HEK293 (cell line): ENCODE measurements at regions not wholly inside any gene's neighbourhood (a gene's known extent, or its start where the extent isn't known, plus 50 kb on each side); places are given as distances from the start of the nearest gene placed in this dataset.

Source experiments
- CTCF ChIA-PET: fragments of 350-600 bp; formaldehyde crosslinking; extraction: SDS; loops from one replicate; lab custom pipeline; 2021; ENCODE audit warnings: antibody characterized with exemption; lab: Yijun Ruan, JAX
- POLR2A ChIA-PET: fragments of 300-600 bp; formaldehyde crosslinking; extraction: SDS; loops from one replicate; lab custom pipeline; 2020; ENCODE audit warnings: antibody characterized with exemption, inconsistent platforms; lab: Yijun Ruan, JAX
- H3K27ac ChIP-seq: fragments of 200-500 bp; sonication (Bioruptor generic); 2 replicates; pipeline ENCODE4 v1.5.1; 2014; ENCODE audit warnings: low read depth, low read length, control low read depth, inconsistent platforms; ENCODE audit errors: extremely low read depth
- H3K36me3 ChIP-seq, 2 experiments: fragments of 200-500 bp in 1 of 2; sonication (Bioruptor generic) in 1 of 2; 1 replicate in 1 of 2; 2 replicates in 1 of 2; pipeline ENCODE4 v1.5.1; 2014 to 2017; ENCODE audit warnings: inconsistent platforms in 2 of 2, low read length in 2 of 2; ENCODE audit not compliant: control insufficient read depth in 2 of 2, insufficient read depth in 1 of 2
- H3K4me1 ChIP-seq: fragments of 200-500 bp; sonication (Bioruptor generic); 2 replicates; pipeline ENCODE4 v1.5.1; 2014; ENCODE audit warnings: mild to moderate bottlenecking, low read length, inconsistent platforms; ENCODE audit not compliant: control insufficient read depth, insufficient read depth
- H3K4me3 ChIP-seq: 2 replicates; pipeline ENCODE4 v1.5.1; 2011; ENCODE audit warnings: low read depth, mild to moderate bottlenecking, control low read depth, low read length, moderate library complexity
- H3K9me3 ChIP-seq: fragments of 200-500 bp; sonication (Bioruptor generic); 2 replicates; pipeline ENCODE4 v1.5.1; 2014; ENCODE audit warnings: low read depth, low read length, inconsistent platforms; ENCODE audit not compliant: control insufficient read depth, insufficient read depth
- INSM2 ChIP-seq: fragments of 450-650 bp; formaldehyde crosslinking; IDR thresholded peaks from 2 replicates; pipeline ENCODE4 v1.5.1; 2016; ENCODE audit warnings: missing biosample characterization, missing genetic modification characterization
- MYNN ChIP-seq: fragments of 450-650 bp; formaldehyde crosslinking; IDR thresholded peaks from 2 replicates; pipeline ENCODE4 v1.5.1; 2016; ENCODE audit warnings: missing biosample characterization, missing genetic modification characterization, borderline replicate concordance
- SP2 ChIP-seq: fragments of 450-650 bp; formaldehyde crosslinking; IDR thresholded peaks from 2 replicates; pipeline ENCODE4 v1.5.1; 2016; ENCODE audit warnings: missing biosample characterization, missing genetic modification characterization
- TRIM28 ChIP-seq: IDR thresholded peaks from 2 replicates; pipeline ENCODE4 v1.6.1; 2011; ENCODE audit warnings: low read length, control low read depth, borderline replicate concordance
- ZBTB10 ChIP-seq: fragments of 450-650 bp; formaldehyde crosslinking; IDR thresholded peaks from 2 replicates; pipeline ENCODE4 v1.5.1; 2016; ENCODE audit warnings: missing biosample characterization, missing genetic modification characterization
- ZBTB21 ChIP-seq: fragments of 450-650 bp; formaldehyde crosslinking; IDR thresholded peaks from 2 replicates; pipeline ENCODE4 v1.5.1; 2017; ENCODE audit warnings: missing biosample characterization, missing genetic modification characterization
- ZFP41 ChIP-seq: fragments of 450-650 bp; formaldehyde crosslinking; IDR thresholded peaks from 2 replicates; pipeline ENCODE4 v1.5.1; 2016; ENCODE audit warnings: missing biosample characterization, missing genetic modification characterization, borderline replicate concordance
- ZIC2 ChIP-seq: fragments of 450-650 bp; formaldehyde crosslinking; IDR thresholded peaks from 2 replicates; pipeline ENCODE4 v1.5.1; 2016; ENCODE audit warnings: missing biosample characterization, missing genetic modification characterization
- ZNF121 ChIP-seq: fragments of 450-650 bp; formaldehyde crosslinking; IDR thresholded peaks from 2 replicates; pipeline ENCODE4 v1.5.1; 2016; ENCODE audit warnings: missing biosample characterization, missing genetic modification characterization
- ZNF138 ChIP-seq: fragments of 450-650 bp; formaldehyde crosslinking; IDR thresholded peaks from 2 replicates; pipeline ENCODE4 v1.5.1; 2016; ENCODE audit warnings: missing biosample characterization, missing genetic modification characterization, borderline replicate concordance
- ZNF146 ChIP-seq: fragments of 450-650 bp; formaldehyde crosslinking; IDR thresholded peaks from 2 replicates; pipeline ENCODE4 v1.5.1; 2016; ENCODE audit warnings: missing biosample characterization, missing genetic modification characterization
- ZNF239 ChIP-seq: fragments of 450-650 bp; formaldehyde crosslinking; IDR thresholded peaks from 2 replicates; pipeline ENCODE4 v1.5.1; 2016; ENCODE audit warnings: missing biosample characterization, missing genetic modification characterization
- ZNF274 ChIP-seq, 2 experiments: fragments of 200-500 bp in 1 of 2; fragments of 450-650 bp in 1 of 2; sonication (Bioruptor generic) in 1 of 2; formaldehyde crosslinking in 1 of 2; IDR thresholded peaks; 2 replicates each; pipeline versions ENCODE4 v1.5.1 to v1.6.1; 2014 to 2016; ENCODE audit warnings: borderline replicate concordance in 1 of 2, inconsistent platforms in 1 of 2, low read length in 1 of 2, missing biosample characterization in 1 of 2, missing genetic modification characterization in 1 of 2
- ZNF394 ChIP-seq: fragments of 450-650 bp; formaldehyde crosslinking; IDR thresholded peaks from 2 replicates; pipeline ENCODE4 v1.5.1; 2016; ENCODE audit warnings: missing biosample characterization, missing genetic modification characterization, mild to moderate bottlenecking, moderate library complexity, borderline replicate concordance
- ZNF48 ChIP-seq: fragments of 450-650 bp; formaldehyde crosslinking; IDR thresholded peaks from 2 replicates; pipeline ENCODE4 v1.5.1; 2016; ENCODE audit warnings: missing biosample characterization, missing genetic modification characterization
- ZNF76 ChIP-seq: fragments of 450-650 bp; formaldehyde crosslinking; IDR thresholded peaks from 2 replicates; pipeline ENCODE4; 2016; ENCODE audit warnings: low read depth, missing biosample characterization, missing genetic modification characterization, borderline replicate concordance
- ZNF777 ChIP-seq: fragments of 450-650 bp; formaldehyde crosslinking; IDR thresholded peaks from 2 replicates; pipeline ENCODE4 v1.5.1; 2017; ENCODE audit warnings: missing biosample characterization, missing genetic modification characterization, borderline replicate concordance
- TF ChIP-seq, protein P1 (sequence below): fragments of 450-650 bp; formaldehyde crosslinking; IDR thresholded peaks from 2 replicates; pipeline ENCODE4 v1.5.1; 2016; ENCODE audit warnings: missing biosample characterization, missing genetic modification characterization
- TF ChIP-seq, protein P2 (sequence below): fragments of 450-650 bp; formaldehyde crosslinking; IDR thresholded peaks from 2 replicates; pipeline ENCODE4 v1.5.1; 2016; ENCODE audit warnings: missing biosample characterization, missing genetic modification characterization

DNA sequence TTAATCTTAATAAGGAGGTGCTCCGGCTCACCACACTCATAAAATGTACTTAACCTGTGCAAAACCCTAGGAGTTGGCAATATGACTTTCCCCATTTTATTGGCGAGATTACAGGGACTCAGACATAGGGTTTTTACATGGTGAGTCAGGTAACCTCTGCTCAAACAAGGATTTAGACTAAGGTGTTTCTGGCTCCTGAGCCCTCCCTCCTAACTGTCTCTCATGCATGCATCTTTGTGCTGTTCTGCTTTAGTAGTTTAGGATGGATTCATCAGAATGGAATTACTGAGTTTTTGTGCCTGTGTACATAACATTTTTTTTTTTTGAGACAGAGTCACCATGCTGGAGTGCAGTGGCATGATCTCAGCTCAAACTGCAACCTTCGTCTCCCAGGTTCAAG is 993.3 kb upstream of the TMEM132C start:
- Histone ChIP-seq H3K9me3 (no peaks in the 10 kb centered on the region), H3K4me1 (no peaks in the 10 kb centered on the region), H3K27ac (no peak overlapping the region), H3K36me3 (no peaks in the 10 kb centered on the region), H3K4me3 (no peak overlapping the region)
- POLR2A ChIA-PET, result no interaction called here
- TF ChIP-seq ZFP41 (tag by site-specific recombination) (no peak), MYNN (tag by site-specific recombination) (no peak), ZBTB21 (tag by site-specific recombination) (no peak), ZNF138 (no peak), ZNF76 (tag by site-specific recombination) (no peak), ZNF777 (tag by site-specific recombination) (no peak), ZNF394 (tag by site-specific recombination) (no peak), ZNF146 (no peak), INSM2 (tag by site-specific recombination) (no peak), ZNF48 (no peak), ZNF239 (tag by site-specific recombination) (no peak)
- TF ChIP-seq, protein P1, sequence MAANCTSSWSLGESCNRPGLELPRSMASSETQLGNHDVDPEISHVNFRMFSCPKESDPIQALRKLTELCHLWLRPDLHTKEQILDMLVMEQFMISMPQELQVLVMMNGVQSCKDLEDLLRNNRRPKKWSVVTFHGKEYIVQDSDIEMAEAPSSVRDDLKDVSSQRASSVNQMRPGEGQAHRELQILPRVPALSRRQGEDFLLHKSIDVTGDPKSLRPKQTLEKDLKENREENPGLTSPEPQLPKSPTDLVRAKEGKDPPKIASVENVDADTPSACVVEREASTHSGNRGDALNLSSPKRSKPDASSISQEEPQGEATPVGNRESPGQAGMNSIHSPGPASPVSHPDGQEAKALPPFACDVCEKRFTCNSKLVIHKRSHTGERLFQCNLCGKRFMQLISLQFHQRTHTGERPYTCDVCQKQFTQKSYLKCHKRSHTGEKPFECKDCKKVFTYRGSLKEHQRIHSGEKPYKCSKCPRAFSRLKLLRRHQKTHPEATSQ (tag by site-specific recombination), result no peak
- TF ChIP-seq, protein P2, sequence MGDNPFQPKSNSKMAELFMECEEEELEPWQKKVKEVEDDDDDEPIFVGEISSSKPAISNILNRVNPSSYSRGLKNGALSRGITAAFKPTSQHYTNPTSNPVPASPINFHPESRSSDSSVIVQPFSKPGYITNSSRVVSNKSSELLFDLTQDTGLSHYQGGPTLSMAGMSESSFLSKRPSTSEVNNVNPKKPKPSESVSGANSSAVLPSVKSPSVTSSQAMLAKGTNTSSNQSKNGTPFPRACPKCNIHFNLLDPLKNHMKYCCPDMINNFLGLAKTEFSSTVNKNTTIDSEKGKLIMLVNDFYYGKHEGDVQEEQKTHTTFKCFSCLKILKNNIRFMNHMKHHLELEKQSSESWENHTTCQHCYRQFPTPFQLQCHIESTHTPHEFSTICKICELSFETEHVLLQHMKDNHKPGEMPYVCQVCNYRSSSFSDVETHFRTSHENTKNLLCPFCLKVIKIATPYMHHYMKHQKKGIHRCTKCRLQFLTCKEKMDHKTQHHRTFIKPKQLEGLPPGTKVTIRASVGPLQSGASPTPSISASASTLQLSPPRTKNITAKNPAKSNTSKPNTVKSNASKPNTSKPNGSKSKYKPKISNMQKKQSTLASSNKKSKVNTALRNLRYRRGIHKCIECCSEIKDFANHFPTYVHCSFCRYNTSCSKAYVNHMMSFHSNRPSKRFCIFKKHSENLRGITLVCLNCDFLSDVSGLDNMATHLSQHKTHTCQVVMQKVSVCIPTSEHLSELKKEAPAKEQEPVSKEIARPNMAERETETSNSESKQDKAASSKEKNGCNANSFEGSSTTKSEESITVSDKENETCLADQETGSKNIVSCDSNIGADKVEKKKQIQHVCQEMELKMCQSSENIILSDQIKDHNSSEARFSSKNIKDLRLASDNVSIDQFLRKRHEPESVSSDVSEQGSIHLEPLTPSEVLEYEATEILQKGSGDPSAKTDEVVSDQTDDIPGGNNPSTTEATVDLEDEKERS (tag by site-specific recombination), result no peak
- CTCF ChIA-PET, result no interaction called here

DNA sequence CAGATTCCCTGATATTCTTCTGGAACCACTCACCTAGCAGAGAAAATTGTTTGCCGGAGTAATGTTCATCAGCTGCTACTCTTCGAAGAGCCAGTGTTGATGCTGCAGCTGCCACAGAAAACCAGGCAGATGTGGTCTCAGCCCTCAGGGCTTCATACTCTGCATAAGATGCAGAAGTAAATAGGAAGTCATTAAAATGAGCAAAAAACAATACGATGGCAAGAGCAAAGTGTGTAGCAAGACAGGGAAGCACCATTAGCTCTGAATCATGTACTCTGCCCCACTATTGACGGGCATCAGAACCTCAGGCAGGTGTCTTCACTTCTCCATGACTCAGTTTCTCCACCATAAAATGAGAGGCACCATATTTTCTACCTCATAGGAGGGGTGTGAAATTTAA is 991.6 kb upstream of the TMEM132C start:
- CTCF ChIA-PET, result no interaction called here
- Histone ChIP-seq H3K27ac (no peak overlapping the region), H3K4me1 (no peaks in the 10 kb centered on the region), H3K9me3 (no peaks in the 10 kb centered on the region), H3K36me3 (no peaks in the 10 kb centered on the region), H3K4me3 (no peak overlapping the region)
- TF ChIP-seq TRIM28, result no peak
- no peak for TF ChIP-seq ZNF274 (IDR thresholded peaks at IDR 0.05; ENCODE audit: low read length)
- TF ChIP-seq ZNF274 (tag by site-specific recombination; IDR thresholded peaks at IDR 0.05; ENCODE audit: borderline replicate concordance), result no peak
- no peak for TF ChIP-seq ZBTB10
- no peak for TF ChIP-seq ZIC2 (tag by site-specific recombination)
- no peak for TF ChIP-seq SP2 (tag by site-specific recombination)
- no peak for TF ChIP-seq ZNF121
- no peak for TF ChIP-seq ZFP41 (tag by site-specific recombination)
- POLR2A ChIA-PET, result no interaction called here
